Brain microvascular endothelial cell (primary cell): ENCODE measurements at regions not wholly inside any gene's neighbourhood (a gene's known extent, or its start where the extent isn't known, plus 50 kb on each side); places are given as distances from the start of the nearest gene placed in this dataset.

Experiments
- DNase-seq: peaks from one replicate; pipeline ENCODE4 v3.0.0-alpha.2; 2020
- H3K27ac ChIP-seq: fragments of 250-450 bp; sonication (Bioruptor Pico); 2 replicates; pipeline ENCODE4 v1.5.1; 2020; ENCODE audit warnings: mild to moderate bottlenecking, moderate library complexity
- H3K27me3 ChIP-seq: fragments of 250-450 bp; sonication (Bioruptor Pico); replicated peaks from 2 replicates; pipeline ENCODE4 v1.5.1; 2020; ENCODE audit warnings: mild to moderate bottlenecking
- H3K36me3 ChIP-seq: fragments of 250-450 bp; sonication (Bioruptor Pico); replicated peaks from 2 replicates; pipeline ENCODE4 v1.5.1; 2020; ENCODE audit warnings: mild to moderate bottlenecking
- H3K4me3 ChIP-seq: 2 replicates; pipeline ENCODE4 v1.5.1; 2011; ENCODE audit warnings: low read depth, mild to moderate bottlenecking, control low read depth, low read length, moderate library complexity
- CTCF ChIP-seq: IDR thresholded peaks from 2 replicates; pipeline ENCODE4 v1.5.1; 2011; ENCODE audit warnings: low read depth, mild to moderate bottlenecking, moderate library complexity, low read length, control low read depth, inconsistent platforms; ENCODE audit errors: missing control alignments
- in situ Hi-C: cut with HindIII; loops from 2 replicates; pipeline ENCODE4 v1.10.0; 2017; ENCODE audit warnings: low sequenced_read_pairs, low pct_ligation_motif_present

- H3K36me3 ChIP-seq: no peaks in the 10 kb centered on the region
- H3K27ac ChIP-seq: no peak overlapping the region
- H3K4me3 ChIP-seq: no peak overlapping the region
- DNase-seq: no peak
- in situ Hi-C loops: no loop called here
- TF ChIP-seq CTCF: no peak
- no peaks in the 10 kb centered on the region for H3K27me3 ChIP-seq
Measured at GRCh38 chr7:84250452-84250851, 55.9 kb upstream of the SEMA3A start.

- Histone ChIP-seq H3K27me3 (no peaks in the 10 kb centered on the region), H3K4me3 (no peak overlapping the region), H3K27ac (no peak overlapping the region), H3K36me3 (no peaks in the 10 kb centered on the region)
- DNase-seq: no peak
- no peak for TF ChIP-seq CTCF
- in situ Hi-C loops: no loop called here
Measured at GRCh38 chr7:84249656-84250055, 55.1 kb upstream of the SEMA3A start.

GRCh38 chr7:84248843-84249242, 54.3 kb upstream of the SEMA3A start:
- no peaks in the 10 kb centered on the region for H3K27me3 ChIP-seq
- no peak overlapping the region for H3K27ac ChIP-seq
- H3K36me3 ChIP-seq: no peaks in the 10 kb centered on the region
- TF ChIP-seq CTCF: no peak
- in situ Hi-C loops: no loop called here
- no peak overlapping the region for H3K4me3 ChIP-seq
- DNase-seq: no peak

- Histone ChIP-seq H3K27me3 (no peaks in the 10 kb centered on the region), H3K4me3 (no peak overlapping the region), H3K27ac (no peak overlapping the region), H3K36me3 (no peaks in the 10 kb centered on the region)
- no peak for TF ChIP-seq CTCF
- in situ Hi-C loops: no loop called here
- DNase-seq: no peak
Measured at GRCh38 chr7:84248267-84248666, 53.7 kb upstream of the SEMA3A start.

- no peaks in the 10 kb centered on the region for H3K27me3 ChIP-seq
- no peaks in the 10 kb centered on the region for H3K36me3 ChIP-seq
- H3K27ac ChIP-seq: no peak overlapping the region
- peak; percentile 22 for TF ChIP-seq CTCF
- DNase-seq: peak; percentile 41
- in situ Hi-C loops: no loop called here
- H3K4me3 ChIP-seq: no peak overlapping the region
Measured at GRCh38 chr7:84247591-84247990, 53.0 kb upstream of the SEMA3A start.

GRCh38 chr7:84245835-84246234, 51.2 kb upstream of the SEMA3A start:
- no peaks in the 10 kb centered on the region for H3K36me3 ChIP-seq
- in situ Hi-C loops: no loop called here
- TF ChIP-seq CTCF: no peak
- no peak for DNase-seq
- H3K27me3 ChIP-seq: no peaks in the 10 kb centered on the region
- H3K4me3 ChIP-seq: no peak overlapping the region
- no peak overlapping the region for H3K27ac ChIP-seq
